ENCODE measurements at regions not wholly inside any gene's neighbourhood (a gene's known extent, or its start where the extent isn't known, plus 50 kb on each side); places are given as distances from the start of the nearest gene placed in this dataset.

DNA sequence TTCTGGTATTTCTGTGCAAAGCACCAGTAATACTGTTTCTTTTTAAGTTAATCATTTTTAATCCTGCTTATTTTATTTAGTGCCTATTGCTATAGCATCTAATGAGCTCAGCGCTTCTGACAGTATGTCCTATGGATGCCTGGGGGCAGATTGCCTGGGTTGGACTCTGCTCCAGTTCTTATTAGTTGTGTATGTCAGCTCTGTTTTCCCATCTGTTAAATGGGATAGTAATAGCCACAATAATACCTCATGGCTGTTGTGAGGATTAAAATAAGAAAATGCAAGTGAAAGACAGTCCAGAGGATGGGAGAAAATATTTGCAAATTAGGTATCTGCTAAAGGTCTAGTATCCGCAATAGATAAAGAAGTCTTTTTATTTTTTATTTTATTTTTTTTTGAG is 87.0 kb downstream of the UTRN start:
- no peaks in the 10 kb centered on the region for H3K9me3 ChIP-seq (ENCODE audit: low read length)
- H2AFZ ChIP-seq (ENCODE audit: low read length), result no peak overlapping the region
- H3K4me1 ChIP-seq (ENCODE audit: insufficient read depth, low read length), result peaks cover 36% of the 10 kb centered on the region
- DNase-seq (ENCODE audit: low spot score) (no peak), FAIRE-seq (no peak), ATAC-seq (no peak)
- H3K9ac ChIP-seq (ENCODE audit: insufficient read depth, low read depth, low read length), result no peak overlapping the region
- H3K4me2 ChIP-seq (ENCODE audit: low read depth, low read length), result no peak overlapping the region
- no peaks in the 10 kb centered on the region for H3K27me3 ChIP-seq (ENCODE audit: control insufficient read depth in 1 of 2, insufficient read depth in 2 of 2, low read length in 2 of 2)
- peaks cover 12% of the 10 kb centered on the region in 2 experiments; a peak in 4 of 5 replicates for H3K36me3 ChIP-seq (replicated peaks in 1 of 2; ENCODE audit: control insufficient read depth in 1 of 2, insufficient read depth in 2 of 2, low read length in 2 of 2)
- no peak overlapping the region for H3K4me3 ChIP-seq (replicated peaks in 1 of 3; ENCODE audit: insufficient read depth in 1 of 3, low read depth in 2 of 3, low read length in 3 of 3)
- ChIA-PET CTCF (ENCODE audit: low intra/inter-chr PET ratio, low total read pairs) (no interaction called here), POLR2A (no interaction called here)
- TF ChIP-seq ZNF205 (CRISPR knock-in tag; IDR thresholded peaks at IDR 0.05) (no peak), ZNF629 (CRISPR knock-in tag; conservative IDR thresholded peaks at IDR 0.05) (peak; percentile 91), CHD4 (IDR thresholded peaks at IDR 0.05; ENCODE audit: borderline replicate concordance, low read length) (peak; percentile 39; the same call in 1 of the 2 replicates)
- TF ChIP-seq, protein P1, sequence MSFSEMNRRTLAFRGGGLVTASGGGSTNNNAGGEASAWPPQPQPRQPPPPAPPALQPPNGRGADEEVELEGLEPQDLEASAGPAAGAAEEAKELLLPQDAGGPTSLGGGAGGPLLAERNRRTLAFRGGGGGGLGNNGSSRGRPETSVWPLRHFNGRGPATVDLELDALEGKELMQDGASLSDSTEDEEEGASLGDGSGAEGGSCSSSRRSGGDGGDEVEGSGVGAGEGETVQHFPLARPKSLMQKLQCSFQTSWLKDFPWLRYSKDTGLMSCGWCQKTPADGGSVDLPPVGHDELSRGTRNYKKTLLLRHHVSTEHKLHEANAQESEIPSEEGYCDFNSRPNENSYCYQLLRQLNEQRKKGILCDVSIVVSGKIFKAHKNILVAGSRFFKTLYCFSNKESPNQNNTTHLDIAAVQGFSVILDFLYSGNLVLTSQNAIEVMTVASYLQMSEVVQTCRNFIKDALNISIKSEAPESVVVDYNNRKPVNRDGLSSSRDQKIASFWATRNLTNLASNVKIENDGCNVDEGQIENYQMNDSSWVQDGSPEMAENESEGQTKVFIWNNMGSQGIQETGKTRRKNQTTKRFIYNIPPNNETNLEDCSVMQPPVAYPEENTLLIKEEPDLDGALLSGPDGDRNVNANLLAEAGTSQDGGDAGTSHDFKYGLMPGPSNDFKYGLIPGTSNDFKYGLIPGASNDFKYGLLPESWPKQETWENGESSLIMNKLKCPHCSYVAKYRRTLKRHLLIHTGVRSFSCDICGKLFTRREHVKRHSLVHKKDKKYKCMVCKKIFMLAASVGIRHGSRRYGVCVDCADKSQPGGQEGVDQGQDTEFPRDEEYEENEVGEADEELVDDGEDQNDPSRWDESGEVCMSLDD (CRISPR knock-in tag; IDR thresholded peaks at IDR 0.05; ENCODE audit: borderline replicate concordance), result no peak
- H4K20me1 ChIP-seq (ENCODE audit: insufficient read depth, low read length), result peaks cover 38% of the 10 kb centered on the region
- H3K27ac ChIP-seq (ENCODE audit: extremely low read length, insufficient read depth, low read length), result no peak overlapping the region
- intact Hi-C loops (cut with micrococcal nuclease; ENCODE audit: unreplicated experiment) (no loop called here), in situ Hi-C loops (cut with HindIII; ENCODE audit: extremely low pct_ligation_motif_present, low pct_unique_long_range_greater_than_20kb) (no loop called here)
- H3K79me2 ChIP-seq (ENCODE audit: insufficient read depth, low read length), result peaks cover 78% of the 10 kb centered on the region
- BruUV-seq (replicated peaks), result no TSS peak
- WGBS (ENCODE audit: low lambda C conversion rate), result 100% methylated on average over 2 of the region's 2 CpGs

Data from HepG2 (cell line).